ENCODE measurements at regions not wholly inside any gene's neighbourhood (a gene's known extent, or its start where the extent isn't known, plus 50 kb on each side); places are given as distances from the start of the nearest gene placed in this dataset.

GRCh38 chr12:92278378-92278828, 132.8 kb upstream of the BTG1 start:
- TF ChIP-seq CTCF (IDR thresholded peaks at IDR 0.05) (no peak), POLR2AphosphoS5 (IDR thresholded peaks at IDR 0.05; ENCODE audit: low read depth, low read length) (no peak), SIN3A (IDR thresholded peaks at IDR 0.05; ENCODE audit: borderline replicate concordance, insufficient read depth, low read depth, low read length) (no peak), TCF7L2 (IDR thresholded peaks at IDR 0.05; ENCODE audit: low read depth, low read length) (no peak)
- TF ChIP-seq, protein P1, sequence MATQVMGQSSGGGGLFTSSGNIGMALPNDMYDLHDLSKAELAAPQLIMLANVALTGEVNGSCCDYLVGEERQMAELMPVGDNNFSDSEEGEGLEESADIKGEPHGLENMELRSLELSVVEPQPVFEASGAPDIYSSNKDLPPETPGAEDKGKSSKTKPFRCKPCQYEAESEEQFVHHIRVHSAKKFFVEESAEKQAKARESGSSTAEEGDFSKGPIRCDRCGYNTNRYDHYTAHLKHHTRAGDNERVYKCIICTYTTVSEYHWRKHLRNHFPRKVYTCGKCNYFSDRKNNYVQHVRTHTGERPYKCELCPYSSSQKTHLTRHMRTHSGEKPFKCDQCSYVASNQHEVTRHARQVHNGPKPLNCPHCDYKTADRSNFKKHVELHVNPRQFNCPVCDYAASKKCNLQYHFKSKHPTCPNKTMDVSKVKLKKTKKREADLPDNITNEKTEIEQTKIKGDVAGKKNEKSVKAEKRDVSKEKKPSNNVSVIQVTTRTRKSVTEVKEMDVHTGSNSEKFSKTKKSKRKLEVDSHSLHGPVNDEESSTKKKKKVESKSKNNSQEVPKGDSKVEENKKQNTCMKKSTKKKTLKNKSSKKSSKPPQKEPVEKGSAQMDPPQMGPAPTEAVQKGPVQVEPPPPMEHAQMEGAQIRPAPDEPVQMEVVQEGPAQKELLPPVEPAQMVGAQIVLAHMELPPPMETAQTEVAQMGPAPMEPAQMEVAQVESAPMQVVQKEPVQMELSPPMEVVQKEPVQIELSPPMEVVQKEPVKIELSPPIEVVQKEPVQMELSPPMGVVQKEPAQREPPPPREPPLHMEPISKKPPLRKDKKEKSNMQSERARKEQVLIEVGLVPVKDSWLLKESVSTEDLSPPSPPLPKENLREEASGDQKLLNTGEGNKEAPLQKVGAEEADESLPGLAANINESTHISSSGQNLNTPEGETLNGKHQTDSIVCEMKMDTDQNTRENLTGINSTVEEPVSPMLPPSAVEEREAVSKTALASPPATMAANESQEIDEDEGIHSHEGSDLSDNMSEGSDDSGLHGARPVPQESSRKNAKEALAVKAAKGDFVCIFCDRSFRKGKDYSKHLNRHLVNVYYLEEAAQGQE (IDR thresholded peaks at IDR 0.05; ENCODE audit: insufficient read depth in 1 of 2, low read depth in 2 of 2, low read length in 1 of 2) = no peak
